Loucy (cell line): ENCODE measurements at regions not wholly inside any gene's neighbourhood (a gene's known extent, or its start where the extent isn't known, plus 50 kb on each side); places are given as distances from the start of the nearest gene placed in this dataset.

Experiments used
- H2AFZ ChIP-seq: fragments of 200-600 bp; sonication (generic); 2 replicates; pipeline ENCODE4 v1.6.0; 2016; ENCODE audit warnings: antibody characterized with exemption, mild to moderate bottlenecking, low read length, moderate library complexity
- H3F3A ChIP-seq: fragments of 200-600 bp; 2 replicates; pipeline ENCODE4 v1.6.0; 2016; ENCODE audit warnings: antibody characterized with exemption, low read depth, mild to moderate bottlenecking
- H3K27me3 ChIP-seq: fragments of 200-600 bp; sonication (generic); 2 replicates; pipeline ENCODE4 v1.6.1; 2014; ENCODE audit warnings: low read length, mild to moderate bottlenecking; ENCODE audit not compliant: insufficient read depth, poor library complexity, severe bottlenecking
- H3K36me3 ChIP-seq: fragments of 200-600 bp; sonication (generic); 2 replicates; pipeline ENCODE4 v1.6.1; 2016; ENCODE audit warnings: low read length; ENCODE audit not compliant: insufficient read depth
- H3K4me1 ChIP-seq: fragments of 200-600 bp; sonication (generic); 2 replicates; pipeline ENCODE4 v1.5.1; 2014; ENCODE audit warnings: low read length, mild to moderate bottlenecking; ENCODE audit not compliant: insufficient read depth, poor library complexity, severe bottlenecking
- H3K4me2 ChIP-seq: fragments of 200-600 bp; sonication (generic); 2 replicates; pipeline ENCODE4 v1.6.0; 2014; ENCODE audit warnings: antibody characterized with exemption, low read length, low read depth, mild to moderate bottlenecking; ENCODE audit not compliant: poor library complexity, severe bottlenecking
- H3K4me3 ChIP-seq: fragments of 200-600 bp; sonication (generic); 2 replicates; pipeline ENCODE4 v1.5.1; 2014; ENCODE audit warnings: low read length, mild to moderate bottlenecking, mixed read lengths; ENCODE audit not compliant: poor library complexity, severe bottlenecking
- H3K79me2 ChIP-seq: fragments of 200-600 bp; sonication (generic); 2 replicates; pipeline ENCODE4 v1.6.1; 2014; ENCODE audit warnings: low read length; ENCODE audit not compliant: insufficient read depth
- H3K9ac ChIP-seq: fragments of 200-600 bp; sonication (generic); 2 replicates; pipeline ENCODE4 v1.6.0; 2014; ENCODE audit warnings: mild to moderate bottlenecking, low read depth, low read length, moderate library complexity; ENCODE audit not compliant: poor library complexity, severe bottlenecking
- H3K9me2 ChIP-seq: fragments of 200-600 bp; sonication (generic); replicated peaks from 2 replicates; pipeline ENCODE4 v1.6.1; 2016; ENCODE audit warnings: low read depth, low read length, mixed read lengths
- H3K9me3 ChIP-seq: fragments of 200-600 bp; sonication (generic); 2 replicates; pipeline ENCODE4 v1.6.1; 2014; ENCODE audit warnings: mild to moderate bottlenecking, antibody characterized with exemption, low read length, low read depth; ENCODE audit not compliant: insufficient read depth
- H4K20me1 ChIP-seq: fragments of 200-600 bp; sonication (generic); 2 replicates; pipeline ENCODE4 v1.6.0; 2014; ENCODE audit warnings: antibody characterized with exemption, low read length, mild to moderate bottlenecking; ENCODE audit not compliant: insufficient read depth, poor library complexity, severe bottlenecking
- CTCF ChIP-seq: fragments of 200-600 bp; sonication (generic); conservative IDR thresholded peaks from 2 replicates; pipeline ENCODE4 v1.5.1; 2014; ENCODE audit warnings: mild to moderate bottlenecking, antibody characterized with exemption, low read length
- EZH2phosphoT487 ChIP-seq: fragments of 200-600 bp; IDR thresholded peaks from 2 replicates; pipeline ENCODE4 v1.6.1; 2018; ENCODE audit warnings: antibody characterized with exemption, mild to moderate bottlenecking, moderate library complexity, borderline replicate concordance

- TF ChIP-seq EZH2phosphoT487 (no peak), CTCF (no peak)
- H3K4me1 ChIP-seq = no peaks in the 10 kb centered on the region
- no peaks in the 10 kb centered on the region for H3K9me3 ChIP-seq
- H3K27me3 ChIP-seq = no peaks in the 10 kb centered on the region
- H4K20me1 ChIP-seq = no peaks in the 10 kb centered on the region
- H3K9ac ChIP-seq = no peak overlapping the region
- H3F3A ChIP-seq = no peaks in the 10 kb centered on the region
- H3K9me2 ChIP-seq = no peaks in the 10 kb centered on the region
- no peak overlapping the region for H2AFZ ChIP-seq
- H3K79me2 ChIP-seq = no peaks in the 10 kb centered on the region
- H3K36me3 ChIP-seq = no peaks in the 10 kb centered on the region
- H3K4me2 ChIP-seq = no peak overlapping the region
- H3K4me3 ChIP-seq = no peak overlapping the region
Measured at GRCh38 chr9:109590966-109591365, 92.9 kb upstream of the PTPN3 start.

- TF ChIP-seq EZH2phosphoT487 (no peak), CTCF (no peak)
- no peaks in the 10 kb centered on the region for H4K20me1 ChIP-seq
- H3K9ac ChIP-seq = no peak overlapping the region
- H3F3A ChIP-seq = no peaks in the 10 kb centered on the region
- no peak overlapping the region for H3K4me2 ChIP-seq
- no peaks in the 10 kb centered on the region for H3K4me1 ChIP-seq
- H3K4me3 ChIP-seq = no peak overlapping the region
- H3K79me2 ChIP-seq = no peaks in the 10 kb centered on the region
- no peaks in the 10 kb centered on the region for H3K27me3 ChIP-seq
- H3K9me2 ChIP-seq = no peaks in the 10 kb centered on the region
- no peak overlapping the region for H2AFZ ChIP-seq
- H3K9me3 ChIP-seq = no peaks in the 10 kb centered on the region
- H3K36me3 ChIP-seq = no peaks in the 10 kb centered on the region
Measured at GRCh38 chr9:109591691-109592090, 93.6 kb upstream of the PTPN3 start.

DNA sequence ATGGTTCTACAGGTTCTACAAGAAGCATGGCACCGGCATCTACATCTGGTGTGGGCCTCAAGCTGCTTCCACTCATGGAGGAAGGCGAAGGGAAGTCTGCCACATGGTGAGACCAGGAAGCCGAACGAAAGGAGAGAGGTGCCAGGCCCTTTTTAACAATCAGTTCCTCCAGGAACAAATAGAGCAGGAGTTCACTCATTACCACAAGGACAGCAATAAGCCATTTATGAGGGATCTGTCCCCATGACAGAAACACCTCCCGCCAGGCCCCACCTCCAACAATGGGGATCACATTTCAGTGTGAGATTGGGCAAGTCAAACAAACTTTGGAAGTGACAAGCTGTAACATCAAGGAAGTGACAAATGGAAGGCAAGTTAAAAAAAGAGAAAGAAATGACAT is 95.5 kb upstream of the PTPN3 start:
- Histone ChIP-seq H3K9me3 (no peaks in the 10 kb centered on the region), H3K9me2 (no peaks in the 10 kb centered on the region), H4K20me1 (no peaks in the 10 kb centered on the region), H3K27me3 (no peaks in the 10 kb centered on the region), H3F3A (no peaks in the 10 kb centered on the region), H3K4me1 (no peaks in the 10 kb centered on the region), H3K4me2 (no peak overlapping the region), H3K79me2 (no peaks in the 10 kb centered on the region), H2AFZ (no peak overlapping the region), H3K36me3 (no peaks in the 10 kb centered on the region), H3K4me3 (no peak overlapping the region), H3K9ac (no peak overlapping the region)
- TF ChIP-seq EZH2phosphoT487 (no peak), CTCF (no peak)
